ENCODE measurements at regions not wholly inside any gene's neighbourhood (a gene's known extent, or its start where the extent isn't known, plus 50 kb on each side); places are given as distances from the start of the nearest gene placed in this dataset.

DNA sequence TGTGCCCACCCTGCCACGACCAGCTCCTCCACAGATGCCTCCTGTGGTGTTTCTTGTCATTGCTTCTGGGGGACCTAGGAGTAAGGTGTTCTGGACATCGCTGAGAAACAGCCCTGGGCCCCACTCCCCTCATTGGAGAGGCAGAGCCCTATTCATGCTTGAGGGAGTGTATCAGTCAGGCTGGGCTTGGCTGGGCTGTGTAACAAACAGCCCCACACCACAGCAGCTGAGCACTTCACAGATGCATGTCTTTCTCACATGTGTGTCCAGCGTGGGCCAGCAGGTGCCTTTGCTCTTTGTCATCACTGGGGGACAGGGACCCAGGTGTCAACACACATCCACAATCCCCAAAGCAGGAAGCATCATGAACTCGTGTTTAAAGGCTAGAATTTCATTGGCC is 65.1 kb upstream of the FBRSL1 start:
- no peak for DNase-seq (ENCODE audit: low read depth)

DNA sequence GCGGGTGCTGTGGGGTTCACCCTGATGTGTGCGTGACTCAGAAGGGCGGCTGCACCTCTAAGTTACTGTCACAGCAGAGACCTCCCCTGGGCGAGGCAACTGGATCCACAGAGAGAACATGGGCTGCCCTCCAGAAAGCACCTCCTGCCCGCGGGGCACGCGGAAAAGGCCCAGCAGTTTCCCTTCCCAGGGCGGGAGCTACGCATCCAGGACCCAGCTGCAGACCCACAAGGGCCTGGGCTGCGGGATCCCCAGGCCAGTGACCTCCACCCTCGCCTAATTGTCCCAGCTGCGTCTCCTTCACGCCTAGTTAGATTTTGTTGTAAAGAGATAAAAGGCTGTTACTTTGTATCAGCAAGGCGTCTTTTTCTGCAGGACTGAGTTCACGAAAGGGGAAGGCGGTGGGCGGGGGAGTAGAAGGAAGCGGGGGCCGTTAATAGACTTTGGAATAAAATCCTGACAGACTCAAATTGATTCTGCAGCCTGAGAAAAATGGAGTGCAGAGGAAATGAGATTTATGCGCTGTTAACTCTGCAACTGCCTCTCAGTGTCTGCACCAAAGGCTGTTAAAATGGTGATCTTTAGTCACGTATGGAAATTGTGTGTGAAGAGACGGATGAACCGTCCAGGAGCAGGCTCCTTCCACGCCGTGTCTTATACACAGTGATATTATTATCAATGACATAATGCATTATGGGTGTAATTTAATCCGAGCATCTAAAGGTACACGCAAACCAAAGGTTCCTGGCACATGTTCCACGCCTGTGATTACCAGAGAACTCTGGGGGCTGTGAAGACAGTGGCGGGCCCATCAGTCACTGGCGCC is 65.9 kb upstream of the FBRSL1 start:
- DNase-seq (ENCODE audit: low read depth): no peak

DNA sequence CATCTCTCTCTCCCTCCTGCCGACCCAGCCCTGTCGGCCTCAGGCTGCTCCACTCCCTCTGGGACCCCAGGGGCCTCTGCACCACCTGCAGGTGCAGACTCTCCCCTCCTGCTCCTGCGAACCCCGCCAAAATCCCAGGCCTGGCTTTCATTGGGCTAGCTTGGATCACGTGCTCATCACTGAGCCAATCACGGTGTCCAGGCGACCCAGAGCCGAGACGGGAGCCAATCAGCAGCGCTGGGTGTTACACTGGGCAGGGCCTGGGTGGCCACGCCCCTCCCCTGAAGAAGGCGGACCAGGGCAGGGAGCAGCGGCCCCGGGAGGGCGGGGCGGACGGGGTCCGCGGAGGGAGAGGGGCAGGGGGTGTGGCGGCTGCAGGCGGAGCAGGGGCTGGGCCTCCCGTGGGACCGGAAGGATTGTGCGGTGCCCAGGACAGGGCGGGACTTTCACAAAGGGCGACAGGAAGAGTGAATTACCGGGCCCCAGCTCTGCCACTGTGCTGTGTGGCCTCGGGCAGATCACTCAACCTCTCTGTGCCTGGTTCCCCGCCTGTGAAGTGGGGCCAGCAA is 66.6 kb upstream of the FBRSL1 start:
- DNase-seq (ENCODE audit: low read depth): no peak

DNA sequence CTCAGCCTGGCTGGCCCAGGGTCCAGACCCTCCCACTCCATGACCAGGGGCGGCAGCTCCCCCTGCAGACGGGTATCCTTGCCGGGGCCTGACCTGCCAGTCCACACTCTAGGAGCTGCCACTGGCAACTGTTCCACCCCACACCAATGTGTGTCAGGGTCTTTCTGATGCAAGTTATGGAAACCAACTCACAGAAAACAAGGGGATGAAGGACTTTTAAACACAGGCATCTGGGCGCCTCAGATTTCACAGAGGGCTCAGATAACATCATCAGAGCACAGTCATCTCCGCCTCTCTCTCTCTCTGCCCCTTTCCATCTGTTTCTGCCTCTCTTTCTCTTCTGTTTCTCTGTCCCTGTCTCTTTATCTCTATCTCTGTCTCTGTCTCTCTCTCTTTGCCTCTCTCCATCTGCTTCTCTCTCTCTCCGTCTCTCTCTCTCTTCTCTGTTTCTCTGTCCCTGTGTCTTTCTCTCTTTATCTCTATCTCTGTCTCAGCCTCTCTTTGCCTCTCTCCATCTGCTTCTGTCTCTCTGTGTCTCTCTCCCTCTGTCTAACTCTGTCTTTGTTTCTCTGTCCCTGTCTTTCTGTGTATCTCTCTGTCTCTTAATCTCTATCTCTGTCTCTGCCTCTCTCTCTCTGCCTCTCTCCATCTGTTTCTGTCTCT is 67.4 kb upstream of the FBRSL1 start:
- no peak for DNase-seq (ENCODE audit: low read depth)

DNA sequence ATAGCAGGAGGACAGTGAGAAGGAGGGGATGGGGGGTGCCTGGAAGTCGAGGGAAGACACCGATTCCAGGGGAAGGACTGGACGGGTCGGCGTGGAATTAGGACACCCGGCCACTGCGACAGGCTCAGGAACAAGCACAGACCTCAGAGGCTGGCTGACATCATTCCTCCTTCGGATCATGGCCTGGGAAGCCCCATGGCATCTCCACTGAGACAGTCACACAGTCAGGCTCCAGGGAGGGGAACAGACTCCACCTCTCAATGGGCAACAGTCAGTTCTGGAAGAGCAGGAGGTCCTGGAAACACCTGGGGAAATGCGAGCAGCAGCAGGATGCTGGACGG is 67.9 kb upstream of the FBRSL1 start:
- no peak for DNase-seq (ENCODE audit: low read depth)

DNA sequence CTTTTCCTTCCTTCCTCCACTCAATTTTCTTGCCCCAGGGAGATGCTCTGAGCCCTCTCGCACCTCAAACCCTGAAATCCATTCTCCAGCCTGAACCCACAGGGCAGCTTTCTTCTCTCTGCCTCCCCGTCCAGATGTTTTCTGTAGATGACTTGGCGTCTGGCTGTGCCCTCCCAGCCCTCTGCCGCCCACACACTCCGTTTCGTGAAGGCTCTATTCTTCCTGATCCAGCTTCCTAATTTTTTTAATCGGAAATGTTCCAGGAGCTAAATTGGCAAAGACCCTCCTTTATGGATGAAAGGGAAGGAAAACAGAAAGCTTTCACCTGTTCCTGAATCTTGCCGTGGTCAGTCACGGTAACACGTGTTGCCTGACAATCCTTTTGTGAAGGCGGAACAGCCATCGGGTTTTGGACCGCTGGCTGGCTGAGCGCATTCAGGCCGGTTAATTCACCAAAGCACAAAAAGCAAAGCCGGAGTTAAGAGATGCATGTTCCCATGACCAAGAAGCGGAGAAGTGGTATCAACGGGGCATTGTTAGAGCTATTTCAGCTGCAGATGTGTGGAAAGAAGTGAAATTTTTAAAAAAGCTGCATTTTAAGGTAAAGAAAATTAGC is 70.2 kb upstream of the FBRSL1 start:
- DNase-seq (ENCODE audit: low read depth): no peak

DNA sequence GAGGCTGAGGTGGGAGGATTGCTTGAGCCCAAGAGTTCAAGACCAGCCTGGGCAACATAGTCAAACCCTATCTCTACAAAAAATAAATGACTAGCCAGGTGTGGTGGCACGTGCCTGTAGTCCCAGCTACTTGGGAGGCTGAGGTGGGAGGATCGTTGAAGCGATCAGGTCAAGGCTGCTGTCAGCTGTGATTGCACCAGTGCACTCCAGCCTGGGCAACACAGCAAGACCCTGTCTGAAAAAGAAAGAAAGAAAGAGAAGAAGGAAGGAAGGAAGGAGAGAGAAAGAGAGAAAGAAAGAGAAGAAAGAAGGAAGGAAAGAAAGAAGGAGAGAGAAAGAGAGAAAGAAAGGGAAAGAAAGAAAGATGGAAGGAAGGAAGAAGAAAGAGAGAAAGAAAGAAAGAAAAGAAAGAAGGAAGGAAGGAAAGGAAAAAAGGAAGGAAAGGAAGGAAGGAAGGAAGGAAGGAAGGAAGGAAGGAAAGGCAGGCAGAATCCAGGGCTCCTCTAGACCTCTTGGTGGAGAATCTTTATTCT is 71.5 kb upstream of the FBRSL1 start:
- DNase-seq (ENCODE audit: low read depth): no peak

DNA sequence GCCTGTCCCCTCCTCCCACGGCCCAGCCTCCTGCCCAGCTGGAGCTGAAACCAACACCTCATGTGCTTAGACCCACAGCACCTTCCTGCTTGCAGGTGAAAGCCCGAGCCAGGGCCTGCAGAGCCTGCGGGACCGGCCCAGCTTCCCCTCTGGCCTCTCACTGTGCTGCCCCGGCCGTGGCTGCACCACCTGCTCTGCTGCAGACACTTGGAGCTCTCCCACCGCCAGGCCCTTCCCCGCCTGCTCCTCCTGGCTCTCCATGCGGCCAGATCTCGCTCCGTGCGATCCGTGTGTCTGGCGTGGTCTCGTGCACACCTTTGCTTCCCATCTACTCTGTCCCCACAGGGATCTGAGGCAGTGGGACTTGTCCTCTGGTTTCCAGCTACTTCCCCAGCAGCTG is 72.2 kb upstream of the FBRSL1 start:
- no peak for DNase-seq (ENCODE audit: low read depth)

DNA sequence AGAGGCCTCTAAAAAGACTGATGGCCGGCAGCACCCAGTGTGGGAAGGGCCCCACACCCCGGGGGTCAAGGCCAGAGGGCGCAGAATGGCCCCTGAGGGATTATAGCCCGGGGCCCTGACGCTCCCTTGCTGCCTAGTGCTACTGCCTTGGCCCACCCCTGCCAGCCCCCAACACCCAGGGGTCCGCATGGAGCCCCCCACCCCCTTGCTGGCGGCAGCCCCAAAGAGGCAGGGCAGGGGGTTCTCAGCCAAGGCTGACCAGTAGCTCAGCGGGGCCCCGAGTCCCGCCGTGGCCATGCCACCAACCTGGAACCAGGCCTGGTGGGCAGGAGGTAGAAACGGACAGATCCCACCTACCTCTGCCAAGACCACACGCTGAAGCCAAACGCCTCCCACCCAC is 73.1 kb upstream of the FBRSL1 start:
- DNase-seq (ENCODE audit: low read depth): no peak

DNA sequence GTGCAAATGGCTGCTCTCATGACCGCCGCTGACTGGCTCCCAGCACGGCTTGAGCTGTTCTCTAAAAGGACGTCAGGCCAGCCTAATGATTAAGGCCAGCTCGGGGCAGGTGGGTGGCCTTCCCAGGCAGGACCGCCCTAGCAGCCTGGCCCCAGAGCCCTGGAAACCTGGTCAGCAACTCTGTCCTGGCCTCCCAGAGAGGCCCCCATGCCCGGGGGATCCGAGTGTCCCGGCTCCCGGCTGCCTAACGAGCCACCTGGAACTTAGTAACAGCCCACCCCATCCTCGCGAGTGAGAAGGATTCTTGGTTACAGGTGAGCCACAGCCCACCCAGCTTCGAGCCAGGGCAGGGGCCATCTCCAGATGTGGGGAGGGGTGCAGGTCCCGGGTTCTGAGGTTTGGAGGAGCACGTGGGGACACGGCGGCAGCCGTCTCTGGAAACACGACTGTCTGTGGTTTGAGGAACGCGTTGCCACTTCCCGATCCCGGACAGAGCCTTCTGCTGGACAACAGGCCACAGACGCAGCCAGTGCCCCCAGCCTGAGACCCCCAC is 73.8 kb upstream of the FBRSL1 start:
- DNase-seq (ENCODE audit: low read depth): no peak

DNA sequence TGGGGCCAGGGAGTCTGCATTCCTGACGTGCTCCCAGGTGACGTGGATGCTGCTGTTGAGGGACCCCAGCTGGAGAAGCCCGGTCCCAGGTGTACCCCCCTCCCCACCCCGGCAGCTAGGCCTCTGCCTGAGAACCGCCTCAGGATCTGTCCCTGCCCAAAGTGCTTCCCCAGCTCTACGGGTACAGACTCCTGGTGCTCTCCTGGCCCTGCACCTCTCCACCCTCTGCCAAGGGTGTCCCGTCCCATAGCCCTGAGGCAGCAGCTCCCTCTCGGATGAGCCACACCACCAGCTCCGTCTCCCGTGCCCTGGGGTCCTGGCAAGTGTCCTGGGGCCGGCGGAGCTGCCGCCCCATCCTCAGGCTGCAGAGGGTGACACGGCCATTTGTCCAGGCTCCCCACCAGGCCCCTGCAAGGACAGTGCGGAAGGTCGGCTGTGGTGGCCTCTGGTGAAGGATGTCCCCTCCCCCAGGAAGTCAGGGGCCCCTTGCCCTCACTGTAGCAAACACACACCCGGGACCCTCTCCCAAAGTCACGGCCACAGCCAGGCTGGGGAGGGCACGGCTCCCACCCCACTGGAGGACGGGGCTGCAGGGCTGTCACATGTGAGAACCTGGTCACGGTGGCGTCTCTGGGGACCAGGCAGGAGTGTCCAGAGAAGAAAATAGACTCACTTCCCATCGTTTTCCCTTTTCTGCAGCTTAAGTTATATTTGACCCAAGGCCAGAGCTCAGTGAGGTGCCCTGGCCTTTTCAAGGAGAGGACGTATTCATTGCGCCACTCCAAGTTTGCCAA is 74.4 kb upstream of the FBRSL1 start:
- no peak for DNase-seq (ENCODE audit: low read depth)

DNA sequence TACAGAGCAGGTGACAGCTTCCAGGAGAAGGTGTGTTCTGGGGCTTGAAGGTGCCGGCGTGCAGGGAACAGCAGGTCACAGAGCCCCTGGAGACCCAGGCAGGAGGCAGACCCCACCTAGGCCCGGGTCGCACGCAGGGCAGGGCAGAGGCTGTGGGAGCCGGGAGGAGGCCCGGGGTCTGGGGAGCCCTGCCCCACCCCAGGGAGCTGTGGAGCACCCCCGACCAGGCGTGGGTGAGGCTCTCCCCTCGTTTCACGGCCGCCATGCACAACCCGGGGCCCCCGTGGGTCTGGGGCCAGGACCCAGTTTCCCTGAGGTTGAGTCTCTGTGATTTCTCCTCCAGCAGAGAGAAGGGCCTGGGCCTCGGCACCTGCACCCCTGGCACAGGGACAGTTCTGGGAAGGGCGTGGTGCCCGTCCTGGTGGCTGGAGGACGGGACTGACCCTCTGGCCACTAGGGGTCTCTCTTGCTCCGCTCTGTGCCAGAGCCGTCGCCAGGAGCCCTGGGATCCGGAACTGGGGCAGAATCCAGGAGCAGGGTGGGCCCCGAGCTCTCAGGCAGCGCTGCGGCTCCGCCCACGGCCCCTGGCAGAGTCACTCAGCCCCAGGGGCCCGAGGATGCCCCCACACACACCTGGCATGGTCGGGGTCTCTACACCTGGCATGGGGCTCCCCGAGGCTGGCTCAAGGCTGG is 75.2 kb upstream of the FBRSL1 start:
- DNase-seq (ENCODE audit: low read depth): peak; percentile 48

DNA sequence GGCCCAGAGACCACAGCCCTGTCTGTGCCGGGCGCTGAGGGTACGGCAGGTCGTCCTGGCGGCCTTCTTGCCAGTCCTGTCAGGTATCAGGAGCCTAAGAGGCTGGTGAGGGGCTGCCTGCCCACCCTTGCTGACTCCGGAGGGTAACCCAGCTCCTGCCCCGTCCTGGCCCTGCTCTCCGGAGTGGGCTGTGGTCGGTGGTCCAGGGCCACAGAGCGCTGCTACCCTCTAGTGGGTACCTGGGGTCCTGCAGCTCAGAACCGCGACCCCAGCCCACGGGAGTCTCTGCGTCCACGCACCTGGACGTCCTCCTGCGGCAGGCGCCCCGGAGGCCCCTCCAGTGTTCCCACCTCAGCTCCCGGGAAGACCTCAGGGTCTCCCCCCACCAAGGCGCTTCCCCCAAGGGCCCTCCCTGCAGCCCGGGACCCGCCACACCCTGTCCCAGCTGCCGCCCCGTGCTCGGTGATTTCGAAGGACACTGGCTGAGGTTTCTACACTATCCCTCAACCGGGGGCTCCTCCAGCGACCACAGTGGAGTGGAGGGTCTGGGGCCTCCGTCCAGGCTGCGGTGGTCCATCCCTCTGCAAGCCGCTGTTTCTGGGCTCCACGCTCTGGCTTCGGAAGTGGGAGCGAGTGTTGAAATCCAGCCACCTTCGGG is 75.9 kb upstream of the FBRSL1 start:
- DNase-seq (ENCODE audit: low read depth): no peak

DNA sequence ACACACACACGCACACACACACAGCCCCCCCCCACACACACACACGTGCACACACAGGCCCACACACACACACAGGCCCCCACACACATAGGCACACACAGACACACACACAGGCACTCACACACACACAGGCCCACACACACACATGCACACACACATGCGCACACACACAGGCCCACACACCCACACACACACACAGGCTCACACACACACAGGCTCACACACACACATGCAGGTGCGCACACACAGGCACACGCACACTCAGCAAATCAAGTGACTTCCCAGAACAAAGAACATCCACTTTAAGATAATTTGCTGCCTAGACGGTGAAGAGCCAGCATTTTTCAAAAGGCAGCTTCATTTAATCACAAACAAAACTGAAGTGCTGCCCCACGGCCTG is 78.5 kb upstream of the FBRSL1 start:
- no peak for DNase-seq (ENCODE audit: low read depth)

DNA sequence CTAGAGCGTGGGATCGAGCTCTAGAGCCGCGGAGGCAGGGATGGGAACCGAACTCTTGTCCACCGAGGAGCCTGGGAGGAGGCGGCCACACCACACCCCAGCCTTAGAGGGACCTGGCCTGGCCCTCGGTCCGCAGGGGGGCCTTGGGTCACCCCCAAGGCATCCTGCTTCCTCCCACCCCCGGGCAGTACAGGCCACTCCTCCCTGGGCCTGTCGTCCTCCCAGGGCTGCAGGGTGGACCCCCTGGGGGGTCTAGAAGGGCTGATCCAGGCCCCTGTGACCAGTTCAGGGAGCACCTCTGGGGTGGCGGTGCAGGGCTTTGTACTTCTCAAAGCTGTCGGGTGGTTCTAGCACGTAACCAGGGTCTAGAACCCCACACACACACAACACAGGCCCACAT is 79.1 kb upstream of the FBRSL1 start:
- no peak for DNase-seq (ENCODE audit: low read depth)

DNA sequence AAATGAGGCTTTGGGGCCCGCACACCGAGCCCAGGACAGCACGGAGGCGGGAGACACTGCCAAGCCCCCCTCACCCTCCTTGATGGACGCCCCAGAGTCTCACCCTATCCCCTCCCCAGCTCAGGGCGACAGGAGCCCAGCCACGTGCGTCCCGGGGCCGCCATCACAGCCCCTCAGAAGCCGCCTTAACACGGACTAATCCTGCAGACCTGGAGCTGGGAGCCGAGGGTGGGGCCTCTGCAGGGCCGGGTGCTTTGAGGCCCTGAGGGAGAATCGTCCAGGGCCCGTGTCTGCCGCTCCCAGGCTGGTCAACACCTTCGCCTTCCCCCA is 79.7 kb upstream of the FBRSL1 start:
- DNase-seq (ENCODE audit: low read depth): no peak

DNA sequence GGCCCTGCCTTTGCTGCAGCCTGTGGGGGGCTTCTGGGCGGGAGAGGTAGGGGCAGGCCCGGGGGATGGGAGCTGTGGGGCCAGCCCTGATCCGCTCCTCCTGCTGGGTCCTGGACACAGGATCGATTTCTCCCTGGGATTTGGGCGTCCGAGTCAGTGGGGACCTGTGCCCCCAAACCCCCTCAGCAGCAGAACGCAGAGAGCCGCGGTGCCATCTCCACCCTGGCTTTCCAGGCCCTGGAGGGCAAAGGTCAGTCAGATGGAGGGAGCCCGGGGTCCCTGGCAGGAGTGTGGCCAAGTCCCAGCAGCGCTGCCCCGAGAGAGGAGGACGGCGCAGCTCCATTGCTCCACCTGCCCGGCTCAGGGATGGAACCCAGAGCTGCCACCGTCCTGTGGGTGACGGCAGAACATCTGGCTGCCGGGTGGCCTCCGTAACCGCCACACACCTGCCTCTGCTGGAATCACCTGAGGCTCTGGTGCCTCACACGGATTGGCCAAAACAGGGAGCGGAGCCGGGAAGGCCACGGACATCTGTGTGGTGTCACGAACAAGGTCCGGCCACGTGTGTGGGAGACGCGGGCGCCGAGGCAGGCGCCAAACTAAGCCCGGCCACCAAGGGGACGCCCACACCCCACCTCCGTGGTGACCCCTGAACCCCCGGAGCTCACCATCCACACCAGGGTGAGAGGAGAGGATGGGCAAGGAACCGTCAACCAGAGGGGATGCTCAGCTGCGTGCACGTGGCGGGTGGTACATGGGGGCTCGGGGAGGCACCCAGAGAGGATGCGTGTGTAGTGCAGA is 80.3 kb upstream of the FBRSL1 start:
- no peak for DNase-seq (ENCODE audit: low read depth)

DNA sequence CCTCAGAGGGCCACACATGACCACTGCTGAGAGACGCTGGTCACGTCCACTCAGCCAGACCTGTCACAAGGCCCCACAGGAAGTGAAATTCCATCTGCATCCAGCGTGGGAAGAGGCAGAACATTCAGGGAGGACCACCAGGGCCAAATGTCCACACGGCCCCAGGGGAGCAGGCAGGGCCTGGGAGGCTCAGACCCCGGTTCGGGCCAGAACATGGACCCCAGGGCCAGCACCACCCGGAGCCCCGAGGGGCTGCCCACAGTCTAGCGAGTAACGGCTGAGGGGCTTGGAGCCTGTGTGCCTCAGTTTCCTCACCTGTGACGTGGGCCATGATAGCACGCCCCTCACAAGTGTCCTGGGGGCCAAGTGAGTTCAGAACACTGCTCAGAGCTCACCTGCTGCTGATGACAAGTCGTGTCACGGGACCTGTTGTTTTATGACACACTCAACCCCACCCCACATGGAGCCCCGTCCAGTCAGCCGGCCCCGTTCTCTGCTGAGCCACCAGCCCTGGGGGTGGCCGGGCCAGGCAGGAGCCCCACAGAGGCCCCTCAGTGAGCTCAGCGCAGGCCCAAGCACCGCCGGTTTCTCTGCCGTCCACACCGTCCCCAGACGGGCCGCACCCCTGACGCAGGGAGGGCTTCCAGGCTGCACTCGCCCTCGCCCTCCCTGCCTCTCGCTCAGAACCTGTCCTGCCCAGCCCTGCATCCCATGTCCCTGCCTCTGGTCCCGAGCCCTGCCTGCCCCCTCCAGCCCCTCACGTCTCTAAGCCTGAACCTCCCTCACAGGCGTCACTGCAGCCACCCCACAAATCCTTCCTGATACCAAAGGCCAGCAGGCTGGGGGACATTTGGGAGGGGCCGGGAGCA is 79.5 kb upstream of the GALNT9 start:
- no peak for DNase-seq (ENCODE audit: low read depth)

DNA sequence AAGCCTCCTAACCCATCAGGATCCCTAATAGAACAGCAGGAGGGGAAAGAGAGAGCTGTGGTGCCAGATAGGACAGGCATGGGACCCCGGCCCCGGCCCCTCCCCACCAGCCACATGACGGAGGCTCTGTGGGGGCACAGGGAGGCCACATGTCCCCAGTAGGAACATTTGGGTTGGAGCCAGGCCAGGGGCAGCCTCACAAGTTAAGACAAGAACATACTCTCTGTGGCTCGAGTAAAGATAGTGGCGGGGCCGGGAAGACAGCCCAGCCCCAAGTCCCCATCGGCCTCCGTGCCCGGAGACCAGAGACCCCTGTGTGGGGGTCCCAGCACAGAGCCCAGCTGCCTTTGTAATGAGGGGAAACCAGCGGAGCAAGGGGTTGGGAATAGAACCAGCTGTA is 78.6 kb upstream of the GALNT9 start:
- DNase-seq (ENCODE audit: low read depth): no peak

Data from stromal cell of bone marrow (primary cell).